ENCODE measurements at regions not wholly inside any gene's neighbourhood (a gene's known extent, or its start where the extent isn't known, plus 50 kb on each side); places are given as distances from the start of the nearest gene placed in this dataset.

- DNase-seq, result no peak
- in situ Hi-C loops (cut with MboI; ENCODE audit: low pct_unique_long_range_greater_than_20kb, low sequenced_read_pairs), result no loop called here
Observed at GRCh38 chr21:23496729-23497128, 2110.6 kb downstream of the MRPL39 start.

DNA sequence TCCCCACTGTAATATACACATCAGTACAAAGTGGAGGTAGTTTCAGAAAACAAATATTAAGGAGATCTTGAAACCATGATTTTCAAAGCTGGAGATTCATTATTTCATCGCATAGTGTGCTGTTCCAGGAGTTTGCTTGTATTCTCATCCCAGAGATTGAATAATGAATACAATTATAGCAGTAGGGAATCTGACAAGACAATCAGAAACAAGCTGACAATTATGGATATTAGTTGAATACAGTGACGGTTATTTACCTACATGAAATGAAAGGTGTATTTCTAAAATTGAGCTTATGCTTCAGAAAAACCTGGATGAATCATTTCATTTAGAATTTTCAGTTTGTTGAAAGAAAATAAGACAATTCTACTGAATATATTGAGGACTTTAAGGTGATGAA is 2119.0 kb downstream of the MRPL39 start:
- in situ Hi-C loops (cut with MboI; ENCODE audit: low pct_unique_long_range_greater_than_20kb, low sequenced_read_pairs), result no loop called here
- no peak for DNase-seq

GRCh38 chr21:23480591-23481270 is 2126.6 kb downstream of the MRPL39 start:
- in situ Hi-C loops (cut with MboI; ENCODE audit: low pct_unique_long_range_greater_than_20kb, low sequenced_read_pairs), result no loop called here
- DNase-seq, result no peak

DNA sequence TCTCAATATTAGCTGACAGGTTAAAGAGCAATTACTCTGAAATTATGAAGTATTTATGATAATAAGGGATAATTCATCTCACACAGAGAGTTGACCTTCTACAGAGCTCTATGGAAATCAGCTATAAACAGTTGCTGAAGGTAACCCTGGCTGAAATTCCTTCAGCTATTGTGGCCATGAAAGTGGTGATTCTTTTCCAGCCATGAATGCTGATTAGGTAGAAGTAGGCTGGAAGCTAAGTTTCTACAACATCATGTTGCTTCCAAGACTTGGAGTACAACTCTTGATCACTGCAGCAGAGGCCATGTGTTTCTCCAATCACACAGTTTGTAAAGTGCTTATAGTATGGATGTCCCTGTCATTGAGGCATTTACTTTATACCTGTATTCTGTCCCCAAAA is 2128.9 kb downstream of the MRPL39 start:
- in situ Hi-C loops (cut with MboI; ENCODE audit: low pct_unique_long_range_greater_than_20kb, low sequenced_read_pairs), result no loop called here
- no peak for DNase-seq

DNA sequence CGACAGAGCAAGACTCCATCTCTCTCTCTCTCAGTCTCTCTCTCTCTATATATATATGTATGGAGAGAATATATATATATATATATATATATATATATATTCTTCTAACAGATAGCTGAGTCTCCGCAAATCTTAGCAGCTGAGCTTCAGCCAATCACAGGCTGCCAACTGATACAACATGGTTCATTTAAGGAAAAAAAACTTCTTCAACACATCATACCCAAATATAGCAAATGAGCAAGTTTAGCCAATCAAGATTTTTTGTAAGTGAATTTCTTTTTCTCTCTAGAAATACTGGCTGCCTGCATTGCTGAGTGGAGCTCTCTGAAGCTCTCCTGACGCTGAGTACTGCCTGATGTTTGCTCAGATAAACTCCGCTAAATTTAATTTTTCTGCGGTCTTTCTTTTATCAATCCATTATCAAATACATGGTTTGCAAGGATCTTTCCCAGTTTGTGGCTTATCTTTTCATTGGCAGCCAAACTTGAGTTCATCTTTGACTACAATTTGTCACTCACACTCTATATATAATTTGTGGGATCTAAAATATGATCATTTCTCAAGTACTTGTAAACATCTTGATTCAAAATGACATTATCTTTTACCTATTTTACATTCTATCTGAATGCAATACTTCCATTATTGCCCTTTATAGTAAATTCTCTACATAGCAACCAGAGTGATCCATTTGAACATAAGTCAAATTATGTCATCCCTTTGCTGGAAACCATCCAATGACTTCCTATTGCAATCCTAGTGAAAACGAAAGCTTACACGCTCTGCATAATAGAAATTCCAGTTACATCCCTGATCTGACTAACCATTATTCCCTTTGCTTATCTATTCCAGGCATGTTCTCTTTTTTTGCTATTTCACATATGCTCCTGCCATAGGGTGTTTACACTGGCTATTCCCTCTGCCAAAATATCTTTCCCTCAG is 2131.7 kb downstream of the MRPL39 start:
- in situ Hi-C loops (cut with MboI; ENCODE audit: low pct_unique_long_range_greater_than_20kb, low sequenced_read_pairs), result no loop called here

DNA sequence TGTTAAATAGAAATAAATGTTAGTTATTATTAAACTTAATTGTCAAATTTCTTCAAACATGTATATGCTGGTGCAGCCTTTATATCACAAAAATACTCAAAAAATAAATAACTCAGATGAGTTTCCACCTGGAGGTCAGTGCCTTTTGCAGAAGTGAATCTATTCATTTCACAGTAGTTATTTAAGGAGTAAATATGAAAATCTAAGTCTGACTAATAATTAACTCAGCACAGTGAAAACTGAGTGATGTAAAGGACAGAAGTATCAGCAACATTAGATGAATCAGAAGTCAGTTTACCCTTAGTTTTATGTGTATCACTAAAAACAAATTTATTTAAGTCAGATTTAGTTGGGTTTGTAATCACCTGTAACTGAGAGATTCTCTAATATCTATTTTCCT is 2135.4 kb downstream of the MRPL39 start:
- in situ Hi-C loops (cut with MboI; ENCODE audit: low pct_unique_long_range_greater_than_20kb, low sequenced_read_pairs), result no loop called here
- DNase-seq, result no peak

More for the DNA sequence above, 2131.7 kb downstream of the MRPL39 start:
- no peak for DNase-seq

DNA sequence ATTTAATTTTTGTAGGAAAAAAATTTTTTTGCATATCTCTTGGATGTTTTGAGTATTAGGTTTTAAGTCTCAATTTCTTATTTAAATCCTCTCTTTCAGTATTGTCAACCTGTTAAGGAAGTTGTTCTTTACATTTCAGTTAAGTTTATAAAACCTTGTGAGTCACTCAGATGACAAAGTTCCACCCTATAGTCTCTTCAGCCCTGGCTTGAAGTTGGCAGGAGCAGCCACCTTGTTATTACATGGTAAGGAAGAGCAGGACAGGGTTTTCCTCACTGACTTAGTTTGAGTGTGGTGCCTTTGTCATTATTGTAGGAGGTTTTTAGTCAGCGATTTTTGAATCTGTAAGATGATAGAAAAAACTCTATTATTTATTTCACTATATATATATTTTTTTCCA is 2143.9 kb downstream of the MRPL39 start:
- in situ Hi-C loops (cut with MboI; ENCODE audit: low pct_unique_long_range_greater_than_20kb, low sequenced_read_pairs), result no loop called here
- no peak for DNase-seq

GRCh38 chr21:23455676-23456075 is 2151.6 kb downstream of the MRPL39 start:
- in situ Hi-C loops (cut with MboI; ENCODE audit: low pct_unique_long_range_greater_than_20kb, low sequenced_read_pairs), result no loop called here

DNA sequence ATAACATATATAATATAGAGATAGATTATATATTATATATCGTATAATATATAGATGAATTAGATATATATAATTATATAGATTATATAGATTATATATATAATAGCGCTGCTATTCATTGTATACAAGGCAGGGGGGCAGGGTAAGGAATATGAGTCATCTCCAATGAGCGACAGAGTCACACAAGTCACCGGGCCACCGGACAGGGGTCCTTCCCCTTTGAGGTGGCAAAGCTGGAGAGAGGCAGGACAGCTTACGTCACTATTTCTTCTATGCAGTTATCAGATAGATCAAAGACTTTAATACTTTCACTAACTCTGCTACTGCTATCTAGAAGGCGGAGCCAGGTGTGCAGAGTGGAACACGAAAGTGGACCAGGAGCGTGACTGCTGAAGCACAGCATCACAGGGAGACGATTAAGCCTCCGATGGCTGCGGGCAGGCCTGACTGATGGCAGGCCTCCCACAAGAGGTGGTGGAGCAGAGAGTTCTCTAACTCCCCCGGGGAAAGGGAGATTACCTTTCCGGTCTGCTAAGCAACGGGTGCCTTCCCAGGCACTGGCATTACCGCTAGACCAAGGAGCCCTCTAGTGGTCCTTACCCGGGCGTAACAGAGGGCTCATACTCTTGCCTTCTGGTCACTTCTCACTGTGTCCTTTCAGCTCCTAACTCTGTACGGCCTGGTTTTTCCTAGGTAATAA is 2154.7 kb downstream of the MRPL39 start:
- peak; percentile 5 for DNase-seq
- in situ Hi-C loops (cut with MboI; ENCODE audit: low pct_unique_long_range_greater_than_20kb, low sequenced_read_pairs), result no loop called here

More at GRCh38 chr21:23455676-23456075, 2151.6 kb downstream of the MRPL39 start:
- no peak for DNase-seq

DNA sequence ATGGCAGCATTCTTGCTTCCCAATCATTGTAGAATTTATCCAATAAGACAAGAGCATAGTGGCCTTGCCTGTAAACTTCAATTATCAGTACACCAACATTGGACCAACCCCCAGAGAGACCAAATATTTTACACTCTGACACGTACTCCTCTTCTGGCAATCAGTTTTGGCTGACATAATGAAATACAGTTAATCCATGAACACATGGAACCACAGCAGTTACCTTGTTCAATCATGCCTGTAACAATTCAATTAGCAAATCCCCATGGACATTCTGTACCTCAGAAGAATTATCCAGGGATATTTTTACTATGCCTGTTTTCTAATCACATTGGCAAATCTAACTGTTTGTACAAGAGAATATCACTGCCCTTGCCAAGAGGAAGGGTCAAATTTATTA is 2162.0 kb downstream of the MRPL39 start:
- DNase-seq, result no peak
- in situ Hi-C loops (cut with MboI; ENCODE audit: low pct_unique_long_range_greater_than_20kb, low sequenced_read_pairs), result no loop called here

DNA sequence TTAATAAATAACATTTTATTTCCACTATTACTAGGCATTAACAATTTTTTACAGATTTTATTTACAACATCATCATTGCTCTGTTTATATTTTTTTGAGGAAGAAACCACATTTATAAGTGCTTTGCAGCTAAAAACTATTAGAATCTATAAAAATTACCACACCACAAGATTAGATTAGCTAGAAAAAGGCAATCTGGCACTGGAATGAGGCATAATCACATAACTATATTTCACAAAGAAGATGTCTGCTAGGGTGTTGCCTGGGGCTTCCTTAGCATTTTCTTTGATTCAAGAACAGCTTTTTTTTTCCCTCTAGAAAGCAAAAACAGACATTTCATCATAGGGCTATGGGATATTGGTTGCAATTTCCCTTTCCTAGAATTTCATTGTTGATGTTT is 2169.2 kb downstream of the MRPL39 start:
- in situ Hi-C loops (cut with MboI; ENCODE audit: low pct_unique_long_range_greater_than_20kb, low sequenced_read_pairs), result no loop called here
- no peak for DNase-seq

GRCh38 chr21:23402929-23403520 is 2204.3 kb downstream of the MRPL39 start:
- in situ Hi-C loops (cut with MboI; ENCODE audit: low pct_unique_long_range_greater_than_20kb, low sequenced_read_pairs), result no loop called here
- DNase-seq, result no peak

- DNase-seq, result peak; percentile 28
- in situ Hi-C loops (cut with MboI; ENCODE audit: low pct_unique_long_range_greater_than_20kb, low sequenced_read_pairs), result no loop called here
Observed at GRCh38 chr21:23401278-23401677, 2206.0 kb downstream of the MRPL39 start.

DNA sequence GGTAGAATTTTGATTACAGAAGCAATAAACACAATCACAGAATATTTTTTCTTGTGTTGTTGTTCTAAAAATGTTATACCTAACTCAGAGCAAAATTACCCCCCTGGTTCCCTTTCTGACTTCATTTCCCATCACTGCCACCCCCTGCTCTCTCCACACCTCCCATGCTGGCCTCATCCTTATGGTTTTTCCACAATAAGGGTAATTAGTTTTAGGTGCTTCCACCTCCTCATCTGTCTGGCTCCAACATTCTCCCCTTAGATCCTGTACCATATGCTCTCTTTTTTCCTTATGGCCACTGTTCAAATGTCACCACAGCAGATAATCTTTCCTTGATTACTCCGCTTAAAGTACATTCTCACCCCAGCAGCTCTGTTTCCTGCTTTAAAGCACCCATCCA is 2208.6 kb downstream of the MRPL39 start:
- DNase-seq, result no peak

DNA sequence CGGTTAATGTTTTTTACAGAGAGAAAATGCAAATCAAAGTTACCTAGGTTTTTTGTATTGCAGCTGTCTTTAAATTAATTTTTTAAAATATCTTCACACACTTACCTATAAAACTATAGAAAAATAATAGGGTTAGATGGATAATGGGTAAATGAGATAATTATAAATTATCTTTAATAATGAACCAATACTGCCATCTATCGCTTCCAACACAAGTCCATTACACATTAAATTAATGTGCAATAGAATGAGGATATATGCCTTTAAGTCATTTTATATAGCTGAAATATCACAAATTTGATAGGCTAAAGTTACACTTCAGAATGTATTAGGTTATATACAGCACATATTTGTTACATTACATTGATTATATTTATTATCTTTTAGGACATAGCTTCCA is 2212.8 kb downstream of the MRPL39 start:
- no peak for DNase-seq
- in situ Hi-C loops (cut with MboI; ENCODE audit: low pct_unique_long_range_greater_than_20kb, low sequenced_read_pairs), result no loop called here

More for the DNA sequence above, 2208.6 kb downstream of the MRPL39 start:
- in situ Hi-C loops (cut with MboI; ENCODE audit: low pct_unique_long_range_greater_than_20kb, low sequenced_read_pairs), result no loop called here

GRCh38 chr21:23384679-23385078 is 2222.6 kb downstream of the MRPL39 start:
- in situ Hi-C loops (cut with MboI; ENCODE audit: low pct_unique_long_range_greater_than_20kb, low sequenced_read_pairs), result no loop called here
- DNase-seq, result no peak

GRCh38 chr21:23374155-23374554 is 2233.1 kb downstream of the MRPL39 start:
- no peak for DNase-seq

DNA sequence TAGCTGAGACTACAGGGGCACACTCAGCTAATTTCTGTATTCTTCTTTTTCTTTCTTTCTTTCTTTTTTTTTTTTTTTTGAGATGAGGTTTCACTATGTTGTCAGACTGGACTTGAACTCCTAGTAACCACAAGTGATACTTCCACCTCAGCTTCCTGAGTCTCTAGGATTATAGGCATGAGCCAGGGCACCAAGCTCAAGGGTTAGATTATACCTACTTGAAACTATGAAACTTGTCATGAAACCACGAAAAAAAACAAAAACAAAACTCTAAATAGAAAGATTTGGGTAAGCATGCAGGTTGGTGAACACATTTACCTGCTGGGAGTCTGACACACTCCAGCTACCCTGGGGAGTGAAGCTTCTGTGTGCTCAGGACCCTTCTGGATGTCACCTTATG is 2250.4 kb downstream of the MRPL39 start:
- in situ Hi-C loops (cut with MboI; ENCODE audit: low pct_unique_long_range_greater_than_20kb, low sequenced_read_pairs), result no loop called here

More at GRCh38 chr21:23374155-23374554, 2233.1 kb downstream of the MRPL39 start:
- in situ Hi-C loops (cut with MboI; ENCODE audit: low pct_unique_long_range_greater_than_20kb, low sequenced_read_pairs), result no loop called here

DNA sequence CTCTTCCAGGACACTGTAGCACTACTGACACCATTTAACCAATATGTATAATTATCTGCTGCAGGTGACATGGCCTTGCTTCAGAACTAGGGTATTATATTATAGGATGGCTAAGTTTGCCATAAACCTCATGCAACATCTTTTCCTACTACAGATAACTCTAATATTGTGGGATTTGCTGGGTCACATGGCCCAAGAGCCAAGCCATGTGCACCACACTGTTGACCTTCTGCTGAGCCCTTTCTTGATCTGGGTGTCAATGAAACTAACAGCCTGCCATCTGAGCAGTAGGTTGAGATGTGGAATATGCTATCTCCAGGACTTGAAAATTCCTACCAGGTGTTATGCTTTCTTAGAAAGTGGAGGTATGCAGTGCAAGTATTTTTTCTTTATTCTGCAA is 2291.1 kb downstream of the MRPL39 start:
- no peak for DNase-seq
- in situ Hi-C loops (cut with MboI; ENCODE audit: low pct_unique_long_range_greater_than_20kb, low sequenced_read_pairs), result no loop called here

More for the DNA sequence above, 2250.4 kb downstream of the MRPL39 start:
- no peak for DNase-seq

Measured in KBM-7 (cell line).